Activated CD8-positive, alpha-beta T cell treated with anti-CD3 and anti-CD28 coated beads for 36 hours (primary cell): ENCODE measurements at regions not wholly inside any gene's neighbourhood (a gene's known extent, or its start where the extent isn't known, plus 50 kb on each side); places are given as distances from the start of the nearest gene placed in this dataset.
"Not testable (repeated sequence)": the region's sequence is repeated elsewhere in the genome, so short reads cannot be mapped to it uniquely, and the experiment has no call there.

Source experiments
- ATAC-seq: fragments of 200-7000 bp; cut with Tn5 transposase; one replicate; pipeline ENCODE4 v1.10.0; 2021; ENCODE audit warnings: mild to moderate bottlenecking, moderate library complexity
- CTCF ChIA-PET: fragments of 350-600 bp; sonication (Branson Sonifier 250); formaldehyde crosslinking; loops from one replicate; lab custom pipeline; 2021; ENCODE audit warnings: antibody characterized with exemption; lab: Charles Lee
- POLR2A ChIA-PET: fragments of 350-600 bp; sonication (Branson Sonifier 250); formaldehyde crosslinking; loops from one replicate; lab custom pipeline; 2021; ENCODE audit warnings: antibody characterized with exemption; lab: Charles Lee
- DNase-seq: peaks from one replicate; pipeline ENCODE4 v3.0.0-alpha.2; 2020
- H3K27ac Mint-ChIP-seq: one replicate; pipeline ENCODE4 v1.8.0; 2021; ENCODE audit warnings: mild to moderate bottlenecking, mixed read lengths
- H3K27me3 Mint-ChIP-seq: one replicate; pipeline ENCODE4 v1.8.0; 2021; ENCODE audit warnings: mixed read lengths
- H3K36me3 Mint-ChIP-seq: one replicate; pipeline ENCODE4 v1.8.0; 2021; ENCODE audit warnings: low read depth, mixed read lengths
- H3K4me1 Mint-ChIP-seq: one replicate; pipeline ENCODE4 v1.8.0; 2021; ENCODE audit warnings: low read depth, mixed read lengths
- H3K4me3 Mint-ChIP-seq: one replicate; pipeline ENCODE4 v1.8.0; 2021; ENCODE audit warnings: mild to moderate bottlenecking, moderate library complexity, mixed read lengths
- H3K9me3 Mint-ChIP-seq: one replicate; pipeline ENCODE4 v1.8.0; 2021; ENCODE audit warnings: mixed read lengths
- intact Hi-C: fragments of 100-400 bp; cut with micrococcal nuclease; formaldehyde crosslinking; loops from one replicate; pipeline ENCODE4 v1.10.0; 2022

DNA sequence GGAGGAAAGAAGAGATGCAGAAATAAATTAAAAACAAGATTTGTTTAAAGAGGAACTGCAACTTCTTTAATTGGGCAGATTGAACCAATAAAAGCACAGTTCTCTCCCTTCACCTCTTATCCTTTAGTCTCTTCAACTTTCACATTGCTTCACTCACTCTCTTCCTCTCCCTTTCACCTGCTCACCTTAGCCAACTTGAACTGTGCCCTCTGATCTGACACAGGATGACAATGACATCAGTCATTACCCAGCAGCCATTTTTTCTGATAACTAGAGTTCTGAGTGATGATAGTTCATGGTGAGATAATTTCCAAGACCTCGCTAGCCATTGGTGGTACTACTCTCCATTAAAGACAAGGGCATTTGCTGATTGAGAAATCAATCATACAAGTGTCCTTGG is 134.9 kb upstream of the NBPF26 start:
- POLR2A ChIA-PET, CTCF ChIA-PET, H3K9me3 Mint-ChIP-seq, H3K27me3 Mint-ChIP-seq, H3K4me3 Mint-ChIP-seq, DNase-seq, intact Hi-C loops, H3K27ac Mint-ChIP-seq, H3K36me3 Mint-ChIP-seq, H3K4me1 Mint-ChIP-seq: not testable (repeated sequence)
- peak; percentile 69 for ATAC-seq

- CTCF ChIA-PET, intact Hi-C loops, H3K27me3 Mint-ChIP-seq, H3K36me3 Mint-ChIP-seq, ATAC-seq, POLR2A ChIA-PET, H3K9me3 Mint-ChIP-seq, H3K27ac Mint-ChIP-seq, H3K4me3 Mint-ChIP-seq, DNase-seq, H3K4me1 Mint-ChIP-seq: not testable (repeated sequence)
Measured at GRCh38 chr1:120591774-120592173, 132.0 kb upstream of the NBPF26 start.

GRCh38 chr1:120592943-120593342 is 130.8 kb upstream of the NBPF26 start:
- H3K36me3 Mint-ChIP-seq, H3K27me3 Mint-ChIP-seq, CTCF ChIA-PET, H3K27ac Mint-ChIP-seq, H3K4me1 Mint-ChIP-seq, H3K4me3 Mint-ChIP-seq, intact Hi-C loops, H3K9me3 Mint-ChIP-seq, POLR2A ChIA-PET, DNase-seq, ATAC-seq: not testable (repeated sequence)

- H3K4me1 Mint-ChIP-seq, H3K9me3 Mint-ChIP-seq, DNase-seq, POLR2A ChIA-PET, ATAC-seq, intact Hi-C loops, CTCF ChIA-PET, H3K4me3 Mint-ChIP-seq, H3K27me3 Mint-ChIP-seq, H3K36me3 Mint-ChIP-seq, H3K27ac Mint-ChIP-seq: not testable (repeated sequence)
Measured at GRCh38 chr1:120593648-120594047, 130.1 kb upstream of the NBPF26 start.

DNA sequence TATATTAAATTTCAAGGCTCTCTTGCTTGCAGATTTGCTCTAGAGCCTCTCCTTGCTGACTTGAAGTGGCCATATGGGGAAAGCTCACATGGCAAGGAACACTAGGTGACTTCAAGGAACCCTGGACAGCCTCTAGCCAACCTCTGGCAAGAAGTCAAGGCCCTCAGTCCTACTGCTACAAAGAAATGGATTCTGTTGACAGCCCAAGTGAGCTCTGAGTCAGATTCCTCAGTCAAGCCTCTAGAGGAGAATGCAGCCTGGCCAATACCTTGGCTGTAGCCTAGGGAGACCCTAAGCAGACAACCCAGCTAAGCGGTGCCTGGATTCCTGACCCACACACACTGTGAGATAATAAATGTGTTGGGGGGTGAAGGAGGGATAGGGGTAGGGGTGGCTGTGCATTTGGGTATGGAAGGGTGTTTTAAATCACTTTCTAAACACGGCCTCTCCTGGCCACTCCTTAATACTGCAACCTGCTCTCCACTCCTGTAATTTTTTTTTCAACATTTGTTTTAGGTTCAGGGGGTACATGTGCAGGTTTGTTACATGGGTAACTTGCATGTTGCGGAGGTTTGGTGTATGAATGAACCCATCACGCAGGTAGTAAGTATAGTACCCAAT is 125.3 kb upstream of the NBPF26 start:
- H3K4me3 Mint-ChIP-seq, POLR2A ChIA-PET, H3K9me3 Mint-ChIP-seq, CTCF ChIA-PET, intact Hi-C loops, H3K36me3 Mint-ChIP-seq, ATAC-seq, H3K4me1 Mint-ChIP-seq, H3K27me3 Mint-ChIP-seq, H3K27ac Mint-ChIP-seq, DNase-seq: not testable (repeated sequence)

- H3K4me1 Mint-ChIP-seq, H3K4me3 Mint-ChIP-seq, H3K36me3 Mint-ChIP-seq, H3K9me3 Mint-ChIP-seq, POLR2A ChIA-PET, ATAC-seq, DNase-seq, intact Hi-C loops, H3K27ac Mint-ChIP-seq, CTCF ChIA-PET, H3K27me3 Mint-ChIP-seq: not testable (repeated sequence)
Measured at GRCh38 chr1:120599511-120599910, 124.2 kb upstream of the NBPF26 start.

- H3K36me3 Mint-ChIP-seq, POLR2A ChIA-PET, H3K9me3 Mint-ChIP-seq, H3K27me3 Mint-ChIP-seq, DNase-seq, CTCF ChIA-PET, H3K4me1 Mint-ChIP-seq, H3K4me3 Mint-ChIP-seq, ATAC-seq, H3K27ac Mint-ChIP-seq, intact Hi-C loops: not testable (repeated sequence)
Measured at GRCh38 chr1:120600442-120601041, 123.2 kb upstream of the NBPF26 start.

- H3K9me3 Mint-ChIP-seq, CTCF ChIA-PET, POLR2A ChIA-PET, ATAC-seq, DNase-seq, H3K27ac Mint-ChIP-seq, H3K4me3 Mint-ChIP-seq, H3K36me3 Mint-ChIP-seq, H3K4me1 Mint-ChIP-seq, intact Hi-C loops, H3K27me3 Mint-ChIP-seq: not testable (repeated sequence)
Measured at GRCh38 chr1:120607882-120608281, 115.9 kb upstream of the NBPF26 start.

DNA sequence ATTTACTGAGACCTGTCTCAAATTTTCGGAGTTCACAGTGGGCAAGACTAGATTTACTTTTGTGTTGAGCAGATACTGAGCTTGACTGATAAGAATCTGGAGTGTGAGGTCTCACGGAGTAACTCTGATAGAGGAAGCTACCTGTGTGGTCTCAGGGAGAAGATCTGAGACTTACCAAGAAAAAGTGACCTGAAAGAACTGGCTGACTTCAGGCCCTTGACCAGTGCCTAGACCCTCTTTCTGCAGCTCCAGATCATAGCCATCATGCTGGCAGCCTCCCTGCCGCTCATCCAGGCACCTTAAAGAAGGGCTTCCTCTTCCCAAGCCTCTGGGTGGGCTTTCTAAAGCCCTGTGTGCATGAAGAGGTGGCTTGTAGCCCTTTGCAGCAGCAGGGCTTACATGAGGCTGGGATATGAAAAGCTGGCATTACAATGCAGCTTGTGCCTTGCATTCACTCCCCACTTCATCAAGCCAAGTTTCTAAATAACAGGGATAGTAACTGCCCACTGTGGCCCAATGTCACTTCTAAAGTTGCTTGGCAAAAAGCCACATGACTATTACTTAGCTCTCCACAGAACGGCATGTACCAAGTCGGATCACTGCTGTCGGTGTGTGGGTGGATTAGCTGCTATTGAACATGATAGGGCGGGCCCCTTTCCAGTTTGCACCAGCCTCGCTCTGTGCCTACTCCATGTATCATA is 115.3 kb upstream of the NBPF26 start:
- H3K36me3 Mint-ChIP-seq, POLR2A ChIA-PET, DNase-seq, H3K4me1 Mint-ChIP-seq, H3K9me3 Mint-ChIP-seq, H3K4me3 Mint-ChIP-seq, intact Hi-C loops, H3K27me3 Mint-ChIP-seq, H3K27ac Mint-ChIP-seq, CTCF ChIA-PET: not testable (repeated sequence)
- peak; percentile 71 for ATAC-seq

DNA sequence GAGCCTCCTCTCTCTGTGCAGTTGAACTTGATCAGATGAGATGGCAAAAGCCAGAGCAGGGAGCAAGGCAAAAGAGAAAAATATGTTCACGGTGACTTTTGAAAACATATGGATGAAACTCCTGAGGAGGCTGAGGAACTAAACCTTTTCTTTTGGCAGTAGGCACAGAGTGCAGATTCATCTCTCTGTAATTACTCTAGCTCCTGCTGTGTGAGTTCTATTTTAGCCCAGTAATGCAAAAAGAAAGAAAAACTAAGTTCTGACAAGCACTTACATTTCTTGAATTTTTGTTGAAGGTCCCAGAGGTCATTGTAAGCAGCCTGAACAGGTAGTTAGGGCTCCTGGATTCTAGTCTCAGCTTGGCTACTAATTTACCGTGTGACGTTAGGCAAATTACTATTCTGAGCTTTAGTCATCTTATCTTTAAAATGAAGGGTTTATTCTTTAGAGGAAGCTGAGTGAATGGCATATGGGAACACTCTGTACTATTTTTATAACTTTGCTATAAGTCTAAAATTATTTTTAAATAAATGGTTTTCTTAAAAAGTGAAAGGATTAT is 114.7 kb upstream of the NBPF26 start:
- intact Hi-C loops, H3K4me1 Mint-ChIP-seq, H3K4me3 Mint-ChIP-seq, H3K27ac Mint-ChIP-seq, H3K9me3 Mint-ChIP-seq, CTCF ChIA-PET, POLR2A ChIA-PET, H3K36me3 Mint-ChIP-seq, H3K27me3 Mint-ChIP-seq, DNase-seq: not testable (repeated sequence)
- peak; percentile 17 for ATAC-seq

DNA sequence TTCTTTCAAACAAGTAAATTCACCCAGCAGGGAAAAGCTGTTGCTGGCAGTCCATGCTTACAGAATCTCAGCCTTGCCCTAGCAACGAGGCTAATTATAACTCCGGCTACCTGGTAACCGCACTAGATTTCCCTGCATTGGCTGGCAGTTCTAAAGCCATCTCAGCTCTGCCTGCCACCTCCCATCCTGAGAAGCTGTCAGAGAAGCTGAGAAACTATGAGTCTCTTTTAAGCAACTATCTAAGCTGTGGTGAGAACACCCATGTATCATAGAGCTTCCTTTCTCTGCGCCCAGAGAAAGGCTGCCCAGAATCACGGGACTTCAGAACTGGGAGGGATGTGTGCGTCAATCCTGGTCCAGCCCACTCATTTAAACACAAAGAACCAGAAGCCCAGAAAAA is 113.9 kb upstream of the NBPF26 start:
- H3K36me3 Mint-ChIP-seq, POLR2A ChIA-PET, H3K27me3 Mint-ChIP-seq, H3K27ac Mint-ChIP-seq, H3K9me3 Mint-ChIP-seq, intact Hi-C loops, CTCF ChIA-PET, H3K4me3 Mint-ChIP-seq, DNase-seq, H3K4me1 Mint-ChIP-seq: not testable (repeated sequence)
- ATAC-seq = peak; percentile 78
